Ishikawa (cell line): ENCODE measurements at regions not wholly inside any gene's neighbourhood (a gene's known extent, or its start where the extent isn't known, plus 50 kb on each side); places are given as distances from the start of the nearest gene placed in this dataset.

Experiments
- CEBPB ChIP-seq: IDR thresholded peaks from 2 replicates; pipeline ENCODE4 v1.6.1; 2012
- CREB1 ChIP-seq: IDR thresholded peaks from 2 replicates; pipeline ENCODE4 v1.6.1; 2012; ENCODE audit warnings: low read depth
- EGR1 ChIP-seq: IDR thresholded peaks from 2 replicates; pipeline ENCODE4 v1.6.1; 2012
- RAD21 ChIP-seq: IDR thresholded peaks from 2 replicates; pipeline ENCODE4 v1.6.1; 2012; ENCODE audit warnings: low read depth
- REST ChIP-seq: IDR thresholded peaks from 2 replicates; pipeline ENCODE4 v1.6.1; 2012; ENCODE audit warnings: low read depth, mild to moderate bottlenecking
- TAF1 ChIP-seq: IDR thresholded peaks from 2 replicates; pipeline ENCODE4 v1.6.1; 2012; ENCODE audit warnings: low read depth, mild to moderate bottlenecking
- TCF12 ChIP-seq: IDR thresholded peaks from 2 replicates; pipeline ENCODE4 v1.6.1; 2012; ENCODE audit warnings: low read depth
- TEAD4 ChIP-seq: IDR thresholded peaks from 2 replicates; pipeline ENCODE4 v1.6.1; 2012
- USF1 ChIP-seq: IDR thresholded peaks from 2 replicates; pipeline ENCODE4 v1.6.1; 2012

GRCh38 chr14:65360144-65360784 lies 52.3 kb upstream of the FUT8 start:
- no peak for TF ChIP-seq TCF12
- TF ChIP-seq CEBPB, result no peak
- TF ChIP-seq TAF1, result no peak
- TF ChIP-seq CREB1, result no peak
- no peak for TF ChIP-seq REST
- no peak for TF ChIP-seq RAD21

- TF ChIP-seq CREB1 (no peak), EGR1 (no peak), TEAD4 (no peak), USF1 (no peak)
These were observed 50.6 kb upstream of the FUT8 start for GRCh38 chr14:65361920-65362319.
